ENCODE measurements at regions not wholly inside any gene's neighbourhood (a gene's known extent, or its start where the extent isn't known, plus 50 kb on each side); places are given as distances from the start of the nearest gene placed in this dataset.

DNA sequence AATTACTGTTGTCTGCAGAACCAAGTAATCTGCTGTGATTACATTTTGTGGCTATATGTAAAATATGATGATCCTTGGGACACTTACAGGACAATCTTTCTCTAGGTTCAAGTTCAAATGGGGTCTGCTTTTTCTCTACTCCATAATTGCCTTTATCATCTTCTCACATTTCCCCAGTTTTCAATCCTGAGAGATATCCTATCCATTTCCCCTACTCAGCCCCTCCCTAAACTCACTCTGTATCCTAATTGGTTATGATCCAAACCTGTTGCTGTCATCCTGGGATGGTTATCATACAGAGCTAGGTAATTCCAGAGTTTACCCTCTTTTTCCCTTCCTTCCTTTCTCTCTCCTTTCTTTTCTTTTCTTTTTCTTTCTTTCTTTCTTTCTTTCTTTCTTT is 100.5 kb upstream of the ELAC2 start:
- H3K27ac ChIP-seq, result no peak overlapping the region
- TF ChIP-seq, protein P1, sequence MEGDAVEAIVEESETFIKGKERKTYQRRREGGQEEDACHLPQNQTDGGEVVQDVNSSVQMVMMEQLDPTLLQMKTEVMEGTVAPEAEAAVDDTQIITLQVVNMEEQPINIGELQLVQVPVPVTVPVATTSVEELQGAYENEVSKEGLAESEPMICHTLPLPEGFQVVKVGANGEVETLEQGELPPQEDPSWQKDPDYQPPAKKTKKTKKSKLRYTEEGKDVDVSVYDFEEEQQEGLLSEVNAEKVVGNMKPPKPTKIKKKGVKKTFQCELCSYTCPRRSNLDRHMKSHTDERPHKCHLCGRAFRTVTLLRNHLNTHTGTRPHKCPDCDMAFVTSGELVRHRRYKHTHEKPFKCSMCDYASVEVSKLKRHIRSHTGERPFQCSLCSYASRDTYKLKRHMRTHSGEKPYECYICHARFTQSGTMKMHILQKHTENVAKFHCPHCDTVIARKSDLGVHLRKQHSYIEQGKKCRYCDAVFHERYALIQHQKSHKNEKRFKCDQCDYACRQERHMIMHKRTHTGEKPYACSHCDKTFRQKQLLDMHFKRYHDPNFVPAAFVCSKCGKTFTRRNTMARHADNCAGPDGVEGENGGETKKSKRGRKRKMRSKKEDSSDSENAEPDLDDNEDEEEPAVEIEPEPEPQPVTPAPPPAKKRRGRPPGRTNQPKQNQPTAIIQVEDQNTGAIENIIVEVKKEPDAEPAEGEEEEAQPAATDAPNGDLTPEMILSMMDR (IDR thresholded peaks at IDR 0.05), result no peak
- no peak for TF ChIP-seq ZFX (IDR thresholded peaks at IDR 0.05; ENCODE audit: borderline replicate concordance)

DNA sequence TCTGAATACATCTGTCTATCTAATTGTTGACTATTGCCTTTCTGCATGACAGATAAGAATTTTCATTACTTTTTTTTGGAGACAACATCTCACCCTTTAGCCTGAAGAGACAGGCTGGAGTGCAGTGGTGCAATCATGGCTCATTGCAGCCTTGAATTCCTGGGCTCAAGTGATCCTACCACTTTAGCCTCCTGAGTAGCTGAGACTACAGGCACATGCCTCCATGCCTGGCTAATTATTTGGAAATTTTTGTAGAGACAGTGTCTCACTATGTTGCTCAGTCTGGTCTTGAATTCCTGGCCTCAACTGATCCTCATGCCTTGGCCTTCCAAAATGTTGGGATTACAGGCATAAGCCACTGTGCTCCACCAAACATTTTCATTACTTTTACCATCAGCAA is 99.8 kb upstream of the ELAC2 start:
- TF ChIP-seq ZFX (IDR thresholded peaks at IDR 0.05; ENCODE audit: borderline replicate concordance), result no peak
- TF ChIP-seq, protein P1 (IDR thresholded peaks at IDR 0.05), result no peak
- no peak overlapping the region for H3K27ac ChIP-seq

DNA sequence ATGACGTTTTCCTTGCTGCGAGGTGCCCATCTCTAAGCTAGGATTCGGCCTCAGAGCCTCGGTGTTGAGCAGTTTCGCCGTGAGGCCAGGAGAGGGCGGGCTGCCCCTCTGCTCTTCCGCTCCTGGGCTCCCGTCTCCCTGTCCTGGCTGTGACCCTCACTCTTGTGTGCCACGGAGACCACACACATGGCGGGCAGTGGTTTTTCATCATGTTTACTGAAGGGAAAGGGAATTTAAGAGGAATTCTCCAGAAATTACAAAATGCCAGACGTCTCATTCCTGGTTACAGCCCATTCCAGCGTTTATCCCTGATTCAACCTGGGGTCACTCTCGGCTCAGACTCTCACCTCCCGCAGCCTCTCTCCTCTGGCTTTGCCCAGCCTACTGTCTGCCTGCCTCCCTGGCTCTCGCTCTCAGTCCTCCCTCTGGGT is 96.8 kb upstream of the ELAC2 start:
- TF ChIP-seq, protein P1 (IDR thresholded peaks at IDR 0.05), result peak; percentile 91
- TF ChIP-seq ZFX (IDR thresholded peaks at IDR 0.05; ENCODE audit: borderline replicate concordance), result no peak
- no peak overlapping the region for H3K27ac ChIP-seq

DNA sequence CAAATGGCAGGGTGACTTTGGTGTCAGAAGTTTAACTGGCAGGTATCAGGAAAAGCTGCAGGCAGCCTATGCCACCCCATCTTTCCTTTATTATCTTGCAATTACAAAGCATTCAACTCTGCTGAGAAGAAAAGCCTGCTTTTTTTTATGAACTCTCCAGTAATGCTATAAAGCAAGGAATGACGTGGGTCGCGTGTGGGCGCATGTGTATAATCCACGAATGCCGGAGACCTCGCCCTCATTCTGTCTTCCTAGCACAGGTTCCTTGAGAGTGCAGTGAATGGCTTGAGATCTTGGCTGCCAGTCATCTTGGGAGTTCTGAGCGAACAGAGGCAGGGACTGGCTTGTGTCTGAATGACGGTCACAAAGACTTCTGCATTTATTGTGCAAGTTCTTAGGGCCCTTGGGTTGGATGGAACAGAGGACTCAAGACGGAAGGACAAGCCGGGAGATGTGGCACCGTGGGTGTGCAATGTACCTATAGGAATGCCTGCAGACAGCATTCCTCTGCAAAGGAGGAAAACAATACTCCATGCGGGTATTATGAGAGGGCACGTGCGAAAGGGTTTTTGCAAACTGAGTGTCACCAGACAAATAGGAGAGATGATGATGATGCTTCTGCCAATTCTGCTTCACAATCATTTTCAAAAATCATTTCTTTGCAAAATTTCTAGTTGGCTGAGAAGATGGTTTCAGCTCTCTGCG is 96.1 kb upstream of the ELAC2 start:
- no peak overlapping the region for H3K27ac ChIP-seq
- TF ChIP-seq ZFX (IDR thresholded peaks at IDR 0.05; ENCODE audit: borderline replicate concordance), result no peak
- TF ChIP-seq, protein P1 (IDR thresholded peaks at IDR 0.05), result no peak

DNA sequence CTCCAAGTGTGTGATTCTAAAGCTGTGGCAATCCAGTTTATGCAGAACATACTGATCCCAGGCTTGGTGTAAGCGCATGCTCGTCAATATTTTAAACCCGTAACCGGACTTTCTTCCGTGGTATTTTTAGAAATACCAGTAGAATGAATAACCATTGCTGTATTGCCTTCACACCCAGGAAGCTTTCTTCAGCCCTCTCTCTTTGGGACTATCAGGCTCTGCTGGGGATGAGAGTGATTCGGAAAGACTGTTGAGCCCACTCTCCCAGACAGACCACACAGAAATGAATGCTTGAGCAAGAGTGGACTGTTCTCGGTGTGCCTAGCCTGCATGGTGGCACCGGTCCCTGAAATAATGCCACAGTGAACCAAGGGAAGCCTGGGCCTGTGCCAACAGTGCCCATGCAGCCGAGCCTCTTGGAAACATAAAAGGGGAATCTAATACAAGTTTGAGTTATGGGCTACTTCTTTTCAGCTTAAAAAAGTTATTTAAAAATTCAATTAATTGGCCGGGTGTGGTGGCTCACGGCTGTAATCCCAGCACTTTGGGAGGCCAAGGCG is 89.9 kb upstream of the ELAC2 start:
- TF ChIP-seq, protein P1 (IDR thresholded peaks at IDR 0.05), result no peak
- no peak for TF ChIP-seq ZFX (IDR thresholded peaks at IDR 0.05; ENCODE audit: borderline replicate concordance)
- H3K27ac ChIP-seq, result no peak overlapping the region

DNA sequence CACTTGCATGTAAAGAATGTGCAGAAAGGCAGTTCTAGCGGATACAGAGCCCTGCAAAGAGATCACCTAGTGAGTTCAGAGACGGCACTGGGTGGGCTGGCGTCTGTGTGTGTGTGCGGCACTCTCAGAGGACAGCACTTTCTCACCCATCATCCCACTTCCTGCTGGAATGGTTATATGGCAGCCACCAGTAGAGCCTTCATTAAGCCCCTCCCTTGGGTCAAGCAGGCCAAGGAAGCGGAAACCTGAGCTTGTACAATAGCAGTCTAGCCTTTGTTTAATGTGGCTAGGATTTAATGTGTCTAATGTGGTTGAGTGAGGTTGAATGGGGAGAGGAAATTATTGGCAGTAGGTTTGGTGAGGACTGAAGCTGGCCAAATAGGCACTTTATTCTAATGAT is 88.3 kb upstream of the ELAC2 start:
- no peak overlapping the region for H3K27ac ChIP-seq
- TF ChIP-seq, protein P1 (IDR thresholded peaks at IDR 0.05), result no peak
- no peak for TF ChIP-seq ZFX (IDR thresholded peaks at IDR 0.05; ENCODE audit: borderline replicate concordance)

DNA sequence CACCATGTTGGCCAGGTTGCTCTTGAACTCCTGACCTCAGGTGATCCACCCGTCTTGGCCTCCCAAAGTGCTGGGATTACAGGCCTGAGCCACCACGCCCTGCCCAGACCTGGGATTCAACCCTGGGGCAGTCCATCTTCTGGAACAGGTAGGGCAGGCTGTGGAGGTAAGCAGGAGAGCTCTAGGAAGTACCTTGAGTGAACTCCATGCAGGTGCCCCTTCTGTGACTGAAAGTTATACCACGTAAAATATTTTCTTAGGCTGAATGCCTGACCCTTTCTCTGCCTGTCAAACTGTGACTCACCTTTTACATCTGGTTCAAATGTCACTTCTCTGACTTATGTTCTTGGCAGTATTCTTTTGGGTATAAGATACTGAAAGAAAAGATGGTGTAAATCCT is 86.7 kb upstream of the ELAC2 start:
- no peak overlapping the region for H3K27ac ChIP-seq

More for the DNA sequence above, 86.7 kb upstream of the ELAC2 start:
- TF ChIP-seq ZFX (IDR thresholded peaks at IDR 0.05; ENCODE audit: borderline replicate concordance), result no peak
- TF ChIP-seq, protein P1 (IDR thresholded peaks at IDR 0.05), result no peak
